Neutrophil (primary cell): ENCODE measurements at regions not wholly inside any gene's neighbourhood (a gene's known extent, or its start where the extent isn't known, plus 50 kb on each side); places are given as distances from the start of the nearest gene placed in this dataset.

Source experiments
- H3K27ac ChIP-seq: fragments of 200-600 bp; sonication (generic); 2 replicates; pipeline ENCODE4 v1.5.1; 2016; ENCODE audit warnings: mild to moderate bottlenecking, moderate library complexity
- H3K27me3 ChIP-seq: fragments of 200-600 bp; sonication (generic); 2 replicates; pipeline ENCODE4 v1.6.0; 2016; ENCODE audit warnings: mild to moderate bottlenecking
- H3K36me3 ChIP-seq: fragments of 200-600 bp; sonication (generic); 2 replicates; pipeline ENCODE4 v1.5.1; 2017
- H3K4me1 ChIP-seq, 2 experiments: fragments of 200-600 bp in 1 of 2; sonication (generic) in 1 of 2; 1 replicate in 1 of 2; 2 replicates in 1 of 2; pipeline versions ENCODE4 v1.5.1 to v1.6.1; 2013 to 2016; ENCODE audit warnings: low read depth in 1 of 2, low read length in 1 of 2, mild to moderate bottlenecking in 1 of 2, moderate library complexity in 1 of 2; ENCODE audit not compliant: control insufficient read depth in 1 of 2, insufficient read depth in 1 of 2
- H3K4me3 ChIP-seq, 2 experiments: fragments of 200-600 bp in 1 of 2; sonication (generic) in 1 of 2; 1 replicate in 1 of 2; 2 replicates in 1 of 2; pipeline ENCODE4 v1.5.1; 2013 to 2016; ENCODE audit warnings: low read depth in 1 of 2, low read length in 1 of 2, mild to moderate bottlenecking in 1 of 2, moderate library complexity in 1 of 2
- H3K9me3 ChIP-seq: fragments of 200-600 bp; sonication (generic); 2 replicates; pipeline ENCODE4 v1.5.1; 2016
- TF ChIP-seq, protein P1 (sequence below): fragments of 200-600 bp; sonication (generic); IDR thresholded peaks from 2 replicates; pipeline ENCODE4 v1.5.1; 2016; ENCODE audit warnings: antibody characterized with exemption

DNA sequence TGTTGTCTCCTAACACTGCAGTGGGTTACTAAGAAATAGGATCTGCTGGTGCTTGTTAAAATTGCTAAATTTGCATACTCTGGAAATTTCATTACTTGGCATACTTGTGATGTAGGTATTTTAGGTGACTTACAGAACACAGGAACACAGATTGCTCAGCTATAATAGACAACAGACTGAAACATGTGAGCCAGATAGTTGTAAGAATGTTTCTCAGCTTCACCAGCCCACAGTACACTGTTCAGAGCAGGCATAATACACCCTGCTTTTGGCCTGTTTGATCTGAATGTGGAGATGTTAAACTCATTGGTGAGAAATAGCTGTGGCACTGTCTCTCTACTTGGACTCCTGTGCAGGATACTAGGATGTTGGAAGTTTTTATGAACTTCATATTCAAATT, 275.7 kb downstream of the CSNK1G3 start:
- H3K9me3 ChIP-seq: no peaks in the 10 kb centered on the region
- H3K4me3 ChIP-seq: no peak overlapping the region
- H3K27ac ChIP-seq: no peak overlapping the region
- H3K27me3 ChIP-seq: no peaks in the 10 kb centered on the region
- TF ChIP-seq, protein P1, sequence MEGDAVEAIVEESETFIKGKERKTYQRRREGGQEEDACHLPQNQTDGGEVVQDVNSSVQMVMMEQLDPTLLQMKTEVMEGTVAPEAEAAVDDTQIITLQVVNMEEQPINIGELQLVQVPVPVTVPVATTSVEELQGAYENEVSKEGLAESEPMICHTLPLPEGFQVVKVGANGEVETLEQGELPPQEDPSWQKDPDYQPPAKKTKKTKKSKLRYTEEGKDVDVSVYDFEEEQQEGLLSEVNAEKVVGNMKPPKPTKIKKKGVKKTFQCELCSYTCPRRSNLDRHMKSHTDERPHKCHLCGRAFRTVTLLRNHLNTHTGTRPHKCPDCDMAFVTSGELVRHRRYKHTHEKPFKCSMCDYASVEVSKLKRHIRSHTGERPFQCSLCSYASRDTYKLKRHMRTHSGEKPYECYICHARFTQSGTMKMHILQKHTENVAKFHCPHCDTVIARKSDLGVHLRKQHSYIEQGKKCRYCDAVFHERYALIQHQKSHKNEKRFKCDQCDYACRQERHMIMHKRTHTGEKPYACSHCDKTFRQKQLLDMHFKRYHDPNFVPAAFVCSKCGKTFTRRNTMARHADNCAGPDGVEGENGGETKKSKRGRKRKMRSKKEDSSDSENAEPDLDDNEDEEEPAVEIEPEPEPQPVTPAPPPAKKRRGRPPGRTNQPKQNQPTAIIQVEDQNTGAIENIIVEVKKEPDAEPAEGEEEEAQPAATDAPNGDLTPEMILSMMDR: no peak
- H3K4me1 ChIP-seq: no peaks in the 10 kb centered on the region
- no peaks in the 10 kb centered on the region for H3K36me3 ChIP-seq

GRCh38 chr5:123787136-123787535, 275.2 kb downstream of the CSNK1G3 start:
- TF ChIP-seq, protein P1: no peak

GRCh38 chr5:123786411-123786810, 274.4 kb downstream of the CSNK1G3 start:
- no peaks in the 10 kb centered on the region for H3K36me3 ChIP-seq
- no peaks in the 10 kb centered on the region for H3K27me3 ChIP-seq
- no peaks in the 10 kb centered on the region for H3K4me1 ChIP-seq
- no peaks in the 10 kb centered on the region for H3K9me3 ChIP-seq
- H3K27ac ChIP-seq: no peak overlapping the region
- TF ChIP-seq, protein P1: no peak
- no peak overlapping the region for H3K4me3 ChIP-seq

More at GRCh38 chr5:123787136-123787535, 275.2 kb downstream of the CSNK1G3 start:
- Histone ChIP-seq H3K36me3 (no peaks in the 10 kb centered on the region), H3K27me3 (no peaks in the 10 kb centered on the region), H3K4me1 (no peaks in the 10 kb centered on the region), H3K4me3 (no peak overlapping the region), H3K9me3 (no peaks in the 10 kb centered on the region), H3K27ac (no peak overlapping the region)

DNA sequence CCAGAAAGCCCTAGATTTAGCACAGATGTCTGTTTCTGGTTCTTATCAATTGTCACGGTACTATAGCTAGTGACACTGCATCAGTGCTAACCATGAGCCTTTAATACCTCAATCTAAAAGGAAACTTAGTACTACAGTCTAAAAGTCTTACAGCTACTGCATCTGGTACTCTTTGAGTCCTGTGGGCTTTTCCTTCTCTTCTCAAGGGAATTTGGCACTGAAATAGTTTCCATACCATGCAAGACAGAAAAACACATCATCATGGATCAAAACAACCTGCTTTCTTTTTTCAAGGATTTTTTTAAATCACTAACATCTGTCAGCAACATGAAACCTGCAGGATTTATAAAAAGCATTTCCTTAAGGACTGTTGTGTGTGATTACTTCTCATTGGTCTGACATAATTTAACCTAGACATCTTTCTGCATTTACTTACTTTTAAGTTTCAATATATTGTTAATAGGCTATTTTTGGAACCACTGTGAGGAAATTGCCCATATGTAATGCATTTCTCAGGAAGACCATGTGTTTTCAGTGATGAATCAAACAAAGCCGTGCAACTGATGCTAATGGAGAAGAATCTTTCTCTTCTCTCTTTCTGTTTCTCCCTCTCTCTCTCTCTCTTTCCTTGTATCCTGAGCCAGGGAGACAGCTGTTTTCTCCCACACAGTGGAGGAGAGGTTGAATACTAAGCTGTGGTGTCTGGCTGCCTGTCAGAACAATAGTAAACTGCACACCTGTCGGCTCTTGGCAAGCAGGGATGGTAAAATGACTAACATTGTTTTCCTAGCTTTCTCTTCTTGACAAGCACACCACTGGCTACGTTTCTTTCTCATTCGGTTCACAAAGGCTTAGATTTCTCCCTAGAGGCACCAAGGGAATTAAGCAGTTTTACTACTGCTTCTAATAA, 273.4 kb downstream of the CSNK1G3 start:
- no peak overlapping the region for H3K4me3 ChIP-seq
- no peak overlapping the region for H3K27ac ChIP-seq
- no peaks in the 10 kb centered on the region for H3K27me3 ChIP-seq
- no peaks in the 10 kb centered on the region for H3K9me3 ChIP-seq
- no peaks in the 10 kb centered on the region for H3K36me3 ChIP-seq
- TF ChIP-seq, protein P1: no peak
- no peaks in the 10 kb centered on the region for H3K4me1 ChIP-seq

DNA sequence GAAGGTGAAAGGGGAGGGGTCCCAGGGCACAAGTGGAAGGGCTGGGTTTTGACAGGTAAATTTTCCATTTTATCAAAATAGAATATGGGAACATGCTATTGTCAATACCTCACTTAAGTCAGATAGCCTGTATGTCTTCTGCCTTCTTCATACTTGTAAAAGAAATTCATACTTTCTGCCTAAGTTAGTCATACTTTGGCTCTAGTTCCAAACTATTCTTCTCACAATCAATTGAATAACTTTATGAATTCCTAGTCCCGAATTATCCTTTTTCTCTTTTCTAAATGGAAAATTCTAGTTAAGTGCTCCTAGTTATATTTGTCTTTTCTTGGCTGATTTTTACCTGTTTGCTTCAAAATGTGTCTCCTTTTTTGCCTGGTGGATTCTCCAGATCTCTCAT, 271.4 kb downstream of the CSNK1G3 start:
- TF ChIP-seq, protein P1: no peak
- Histone ChIP-seq H3K27me3 (no peaks in the 10 kb centered on the region), H3K4me3 (no peak overlapping the region), H3K4me1 (no peaks in the 10 kb centered on the region), H3K36me3 (no peaks in the 10 kb centered on the region), H3K9me3 (no peaks in the 10 kb centered on the region), H3K27ac (no peak overlapping the region)
